ENCODE measurements at regions not wholly inside any gene's neighbourhood (a gene's known extent, or its start where the extent isn't known, plus 50 kb on each side); places are given as distances from the start of the nearest gene placed in this dataset.

GRCh38 chr5:58069846-58070245, 390.0 kb downstream of the PLK2 start:
- TF ChIP-seq TAF1 (IDR thresholded peaks at IDR 0.05; ENCODE audit: low read depth, low read length) (no peak), POLR2A (IDR thresholded peaks at IDR 0.05; ENCODE audit: low read depth, low read length) (no peak), POLR2AphosphoS5 (IDR thresholded peaks at IDR 0.05; ENCODE audit: low read depth, low read length) (no peak)
